H1 (cell line): ENCODE measurements at regions not wholly inside any gene's neighbourhood (a gene's known extent, or its start where the extent isn't known, plus 50 kb on each side); places are given as distances from the start of the nearest gene placed in this dataset.

Experiments
- ASH2L ChIP-seq: fragments of 200-600, 300-600 bp; sonication (generic); IDR thresholded peaks from one replicate; pipeline ENCODE4 v1.7.1; 2017; ENCODE audit warnings: low read length
- BCL11A ChIP-seq, 2 experiments: IDR thresholded peaks; one replicate each; pipeline ENCODE4 v1.6.1; 2011; ENCODE audit warnings: low read depth in 2 of 2, low read length in 2 of 2, mild to moderate bottlenecking in 2 of 2
- EP300 ChIP-seq, 2 experiments: IDR thresholded peaks; 1 replicate in 1 of 2; 2 replicates in 1 of 2; pipeline ENCODE4 v1.6.1; 2011 to 2012; ENCODE audit warnings: low read depth in 2 of 2, low read length in 2 of 2, mild to moderate bottlenecking in 2 of 2, borderline replicate concordance in 1 of 2, inconsistent platforms in 1 of 2, moderate library complexity in 1 of 2
- FOSL1 ChIP-seq: IDR thresholded peaks from 2 replicates; pipeline ENCODE4 v1.6.1; 2011; ENCODE audit warnings: mild to moderate bottlenecking, low read depth, low read length, moderate library complexity; ENCODE audit not compliant: insufficient read depth
- GABPA ChIP-seq: IDR thresholded peaks from 2 replicates; pipeline ENCODE4 v1.6.1; 2011; ENCODE audit warnings: mild to moderate bottlenecking, low read length, moderate library complexity, borderline replicate concordance; ENCODE audit not compliant: insufficient read depth
- KDM1A ChIP-seq: fragments of 200-600, 300-600 bp; sonication (generic); IDR thresholded peaks from 2 replicates; pipeline ENCODE4 v1.7.1; 2016; ENCODE audit warnings: mild to moderate bottlenecking, low read length, borderline replicate concordance
- NANOG ChIP-seq: IDR thresholded peaks from 2 replicates; pipeline ENCODE4 v1.6.1; 2011; ENCODE audit warnings: low read length, low read depth, mild to moderate bottlenecking, inconsistent platforms; ENCODE audit not compliant: insufficient read depth, poor library complexity, severe bottlenecking
- RNF2 ChIP-seq: fragments of 200-900, 300-1000 bp; sonication (generic); IDR thresholded peaks from 2 replicates; pipeline ENCODE4 v1.7.1; 2016; ENCODE audit warnings: borderline replicate concordance, low read depth, mild to moderate bottlenecking, antibody characterized with exemption, low read length; ENCODE audit not compliant: poor library complexity, severe bottlenecking; ENCODE audit errors: missing control alignments
- RXRA ChIP-seq: IDR thresholded peaks from 2 replicates; pipeline ENCODE4 v1.6.1; 2011; ENCODE audit warnings: low read depth, mild to moderate bottlenecking, low read length, moderate library complexity; ENCODE audit not compliant: insufficient read depth
- SIN3A ChIP-seq, 2 experiments: IDR thresholded peaks in 1 of 2; conservative IDR thresholded peaks in 1 of 2; 2 replicates each; pipeline ENCODE4 v1.6.1; 2011 to 2012; ENCODE audit warnings: low read length in 2 of 2, improper control_type of control experiment in 1 of 2, low read depth in 1 of 2, mild to moderate bottlenecking in 1 of 2
- SUZ12 ChIP-seq: fragments of 200-600 bp; sonication (generic); IDR thresholded peaks from 2 replicates; pipeline ENCODE4 v1.6.1; 2012; ENCODE audit warnings: mild to moderate bottlenecking, inconsistent platforms, low read length, moderate library complexity, mixed read lengths
- TBP ChIP-seq: IDR thresholded peaks from 2 replicates; pipeline ENCODE4 v1.6.1; 2011; ENCODE audit warnings: low read depth, low read length, improper control_type of control experiment
- TCF12 ChIP-seq: IDR thresholded peaks from 2 replicates; pipeline ENCODE4 v1.6.1; 2011; ENCODE audit warnings: low read depth, mild to moderate bottlenecking, low read length
- ZNF274 ChIP-seq: IDR thresholded peaks from 2 replicates; pipeline ENCODE4 v1.7.0; 2012; ENCODE audit warnings: low read length, borderline replicate concordance; ENCODE audit errors: extremely low read depth
- TF ChIP-seq, protein P1 (sequence below): IDR thresholded peaks from 2 replicates; pipeline ENCODE4 v1.6.1; 2012; ENCODE audit warnings: inconsistent platforms

DNA sequence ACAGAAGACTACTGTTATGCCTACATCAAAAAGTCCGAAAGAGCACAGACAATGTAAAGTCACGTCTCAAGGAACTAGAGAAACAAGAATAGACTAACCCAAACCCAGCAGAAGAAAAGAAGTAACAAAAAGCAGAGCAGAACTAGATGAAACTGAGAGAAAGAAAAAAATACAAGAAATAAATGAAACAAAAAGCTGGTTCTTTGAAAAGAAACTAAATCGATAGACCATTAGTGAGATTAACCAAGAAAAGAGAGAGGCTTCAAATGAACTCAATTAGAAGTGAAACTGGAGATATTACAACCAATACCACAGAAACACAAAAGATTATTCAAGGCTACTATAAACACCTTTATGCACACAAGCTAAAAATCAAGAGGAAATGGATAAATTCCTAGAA is 271.8 kb downstream of the MBD2 start (continued):
- no peak for TF ChIP-seq RNF2
- TF ChIP-seq ZNF274: no peak
- no peak for TF ChIP-seq ASH2L
- TF ChIP-seq BCL11A (IDR thresholded peaks at IDR 0.05; ENCODE audit: low read depth in 2 of 2, low read length in 2 of 2): no peak
- no peak for TF ChIP-seq NANOG
- no peak for TF ChIP-seq KDM1A
- TF ChIP-seq SIN3A (conservative IDR thresholded peaks at IDR 0.05 in 1 of 2, IDR thresholded peaks at IDR 0.05 in 1 of 2; ENCODE audit: low read depth in 1 of 2, low read length in 2 of 2): no peak
- TF ChIP-seq RXRA: no peak
- TF ChIP-seq EP300 (IDR thresholded peaks at IDR 0.05; ENCODE audit: borderline replicate concordance in 1 of 2, low read depth in 2 of 2, low read length in 2 of 2): no peak
- no peak for TF ChIP-seq TBP
- no peak for TF ChIP-seq SUZ12
- TF ChIP-seq, protein P1, sequence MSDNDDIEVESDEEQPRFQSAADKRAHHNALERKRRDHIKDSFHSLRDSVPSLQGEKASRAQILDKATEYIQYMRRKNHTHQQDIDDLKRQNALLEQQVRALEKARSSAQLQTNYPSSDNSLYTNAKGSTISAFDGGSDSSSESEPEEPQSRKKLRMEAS: no peak
- no peak for TF ChIP-seq TCF12
- no peak for TF ChIP-seq GABPA
- TF ChIP-seq FOSL1: no peak
